ENCODE measurements at regions not wholly inside any gene's neighbourhood (a gene's known extent, or its start where the extent isn't known, plus 50 kb on each side); places are given as distances from the start of the nearest gene placed in this dataset.

- TF ChIP-seq CTCF (IDR thresholded peaks at IDR 0.05; ENCODE audit: low read depth, low read length, missing control alignments) = no peak
- DNase-seq = no peak
- no peak overlapping the region for H3K27ac ChIP-seq
- no peaks in the 10 kb centered on the region for H3K36me3 ChIP-seq (replicated peaks)
- in situ Hi-C loops (cut with HindIII; ENCODE audit: low pct_ligation_motif_present, low sequenced_read_pairs) = no loop called here
- no peaks in the 10 kb centered on the region for H3K27me3 ChIP-seq (replicated peaks)
- H3K4me3 ChIP-seq (ENCODE audit: low read depth, low read length) = no peak overlapping the region
Measured at GRCh38 chr20:40294175-40294574, 394.9 kb downstream of the MAFB start.

- in situ Hi-C loops (cut with HindIII; ENCODE audit: low pct_ligation_motif_present, low sequenced_read_pairs) = no loop called here
- Histone ChIP-seq H3K27me3 (replicated peaks) (no peaks in the 10 kb centered on the region), H3K4me3 (ENCODE audit: low read depth, low read length) (no peak overlapping the region), H3K36me3 (replicated peaks) (no peaks in the 10 kb centered on the region), H3K27ac (no peak overlapping the region)
- no peak for TF ChIP-seq CTCF (IDR thresholded peaks at IDR 0.05; ENCODE audit: low read depth, low read length, missing control alignments)
- DNase-seq = no peak
Measured at GRCh38 chr20:40293740-40294139, 395.3 kb downstream of the MAFB start.

GRCh38 chr20:40291493-40292135 lies 397.4 kb downstream of the MAFB start:
- no peak for TF ChIP-seq CTCF (IDR thresholded peaks at IDR 0.05; ENCODE audit: low read depth, low read length, missing control alignments)
- no peak for DNase-seq
- H3K27ac ChIP-seq = no peak overlapping the region
- H3K4me3 ChIP-seq (ENCODE audit: low read depth, low read length) = no peak overlapping the region
- in situ Hi-C loops (cut with HindIII; ENCODE audit: low pct_ligation_motif_present, low sequenced_read_pairs) = no loop called here
- H3K36me3 ChIP-seq (replicated peaks) = no peaks in the 10 kb centered on the region
- no peaks in the 10 kb centered on the region for H3K27me3 ChIP-seq (replicated peaks)

GRCh38 chr20:40287683-40288082 lies 401.4 kb downstream of the MAFB start:
- in situ Hi-C loops (cut with HindIII; ENCODE audit: low pct_ligation_motif_present, low sequenced_read_pairs) = no loop called here
- no peak for TF ChIP-seq CTCF (IDR thresholded peaks at IDR 0.05; ENCODE audit: low read depth, low read length, missing control alignments)
- H3K36me3 ChIP-seq (replicated peaks) = no peaks in the 10 kb centered on the region
- H3K4me3 ChIP-seq (ENCODE audit: low read depth, low read length) = no peak overlapping the region
- DNase-seq = no peak
- H3K27me3 ChIP-seq (replicated peaks) = no peaks in the 10 kb centered on the region
- H3K27ac ChIP-seq = no peak overlapping the region

- Histone ChIP-seq H3K36me3 (replicated peaks) (no peaks in the 10 kb centered on the region), H3K27ac (no peak overlapping the region), H3K27me3 (replicated peaks) (no peaks in the 10 kb centered on the region), H3K4me3 (ENCODE audit: low read depth, low read length) (no peak overlapping the region)
- in situ Hi-C loops (cut with HindIII; ENCODE audit: low pct_ligation_motif_present, low sequenced_read_pairs) = no loop called here
- DNase-seq = no peak
- TF ChIP-seq CTCF (IDR thresholded peaks at IDR 0.05; ENCODE audit: low read depth, low read length, missing control alignments) = no peak
Measured at GRCh38 chr20:40286975-40287531, 402.0 kb downstream of the MAFB start.

- Histone ChIP-seq H3K4me3 (ENCODE audit: low read depth, low read length) (no peak overlapping the region), H3K27ac (no peak overlapping the region), H3K36me3 (replicated peaks) (no peaks in the 10 kb centered on the region), H3K27me3 (replicated peaks) (no peaks in the 10 kb centered on the region)
- in situ Hi-C loops (cut with HindIII; ENCODE audit: low pct_ligation_motif_present, low sequenced_read_pairs) = no loop called here
- TF ChIP-seq CTCF (IDR thresholded peaks at IDR 0.05; ENCODE audit: low read depth, low read length, missing control alignments) = no peak
- no peak for DNase-seq
Measured at GRCh38 chr20:40284611-40285010, 404.4 kb downstream of the MAFB start.
